ENCODE measurements at regions not wholly inside any gene's neighbourhood (a gene's known extent, or its start where the extent isn't known, plus 50 kb on each side); places are given as distances from the start of the nearest gene placed in this dataset.

DNA sequence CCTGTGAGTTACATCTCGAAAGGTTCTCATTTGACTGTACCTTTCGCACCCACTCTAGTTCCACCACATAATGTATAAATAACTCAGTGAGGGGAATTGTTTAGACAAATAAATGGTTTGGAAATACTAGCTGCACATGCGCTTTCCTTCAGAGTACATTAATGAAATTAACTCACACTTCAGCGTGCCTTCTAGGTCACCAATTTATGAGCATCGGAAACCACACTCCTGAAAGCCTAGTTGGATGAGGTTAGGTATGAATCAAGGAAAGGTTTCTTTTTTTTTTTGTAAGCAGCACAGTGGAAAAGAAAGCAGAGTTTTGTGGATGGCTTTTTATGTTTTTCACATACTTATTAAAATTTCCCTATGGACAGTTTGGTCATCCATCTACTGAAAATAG lies 247.8 kb upstream of the TCF21 start:
- TF ChIP-seq, protein P1, sequence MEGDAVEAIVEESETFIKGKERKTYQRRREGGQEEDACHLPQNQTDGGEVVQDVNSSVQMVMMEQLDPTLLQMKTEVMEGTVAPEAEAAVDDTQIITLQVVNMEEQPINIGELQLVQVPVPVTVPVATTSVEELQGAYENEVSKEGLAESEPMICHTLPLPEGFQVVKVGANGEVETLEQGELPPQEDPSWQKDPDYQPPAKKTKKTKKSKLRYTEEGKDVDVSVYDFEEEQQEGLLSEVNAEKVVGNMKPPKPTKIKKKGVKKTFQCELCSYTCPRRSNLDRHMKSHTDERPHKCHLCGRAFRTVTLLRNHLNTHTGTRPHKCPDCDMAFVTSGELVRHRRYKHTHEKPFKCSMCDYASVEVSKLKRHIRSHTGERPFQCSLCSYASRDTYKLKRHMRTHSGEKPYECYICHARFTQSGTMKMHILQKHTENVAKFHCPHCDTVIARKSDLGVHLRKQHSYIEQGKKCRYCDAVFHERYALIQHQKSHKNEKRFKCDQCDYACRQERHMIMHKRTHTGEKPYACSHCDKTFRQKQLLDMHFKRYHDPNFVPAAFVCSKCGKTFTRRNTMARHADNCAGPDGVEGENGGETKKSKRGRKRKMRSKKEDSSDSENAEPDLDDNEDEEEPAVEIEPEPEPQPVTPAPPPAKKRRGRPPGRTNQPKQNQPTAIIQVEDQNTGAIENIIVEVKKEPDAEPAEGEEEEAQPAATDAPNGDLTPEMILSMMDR (conservative IDR thresholded peaks at IDR 0.05): no peak
- no peak for TF ChIP-seq ZFX (IDR thresholded peaks at IDR 0.05)
